B cell (primary cell): ENCODE measurements at regions not wholly inside any gene's neighbourhood (a gene's known extent, or its start where the extent isn't known, plus 50 kb on each side); places are given as distances from the start of the nearest gene placed in this dataset.

ENCODE experiments used
- ATAC-seq: fragments of 200-7000 bp; cut with Tn5 transposase; one replicate; pipeline ENCODE4 v1.10.0; 2021; ENCODE audit warnings: low read depth, mild to moderate bottlenecking, moderate number of reproducible peaks, moderate library complexity
- CTCF ChIA-PET: fragments of 350-600 bp; sonication (Branson Sonifier 250); formaldehyde crosslinking; loops from one replicate; lab custom pipeline; 2021; ENCODE audit warnings: antibody characterized with exemption, inconsistent platforms; lab: Charles Lee
- POLR2A ChIA-PET: fragments of 350-600 bp; sonication (Branson Sonifier 250); formaldehyde crosslinking; loops from one replicate; lab custom pipeline; 2021; ENCODE audit warnings: antibody characterized with exemption; lab: Charles Lee
- DNase-seq: peaks from one replicate; pipeline ENCODE4 v3.0.0; 2013
- H2AFZ ChIP-seq: 2 replicates; pipeline ENCODE4 v1.6.1; 2012; ENCODE audit warnings: mild to moderate bottlenecking, low read depth, low read length; ENCODE audit not compliant: insufficient read depth, poor library complexity, severe bottlenecking
- H3K27ac ChIP-seq, 2 donors: 1 replicate in 1 of 2; 2 replicates in 1 of 2; pipeline ENCODE4 v1.5.1; 2012 to 2013; ENCODE audit warnings: low read length in 2 of 2, mild to moderate bottlenecking in 2 of 2, moderate library complexity in 1 of 2
- H3K27me3 ChIP-seq, 4 experiments: fragments of 200-600 bp in 1 of 4; sonication (generic) in 1 of 4; replicated peaks in 1 of 4; 1 replicate in 2 of 4; 2 replicates in 2 of 4; pipeline versions ENCODE4 v1.6.1 to v1.7.0; 2013 to 2016; ENCODE audit warnings: low read length in 3 of 4, mild to moderate bottlenecking in 2 of 4, mixed read lengths in 1 of 4, moderate library complexity in 1 of 4; ENCODE audit not compliant: insufficient read depth in 4 of 4, control insufficient read depth in 3 of 4; ENCODE audit errors: control extremely low read depth in 1 of 4
- H3K36me3 ChIP-seq, 2 experiments: replicated peaks in 1 of 2; 1 replicate in 1 of 2; 2 replicates in 1 of 2; pipeline versions ENCODE4 v1.6.1 to v1.7.1; 2013; ENCODE audit warnings: low read length in 1 of 2; ENCODE audit not compliant: insufficient read depth in 2 of 2, control insufficient read depth in 1 of 2; ENCODE audit errors: control extremely low read depth in 1 of 2, extremely low read depth in 1 of 2
- H3K4me1 ChIP-seq, 2 donors: fragments of 200-600 bp in 1 of 2; sonication (generic) in 1 of 2; 1 replicate in 1 of 2; 2 replicates in 1 of 2; pipeline versions ENCODE4 v1.5.1 to v1.6.1; 2013 to 2017; ENCODE audit warnings: low read length in 2 of 2; ENCODE audit not compliant: control insufficient read depth in 2 of 2, insufficient read depth in 2 of 2
- H3K4me2 ChIP-seq: replicated peaks from 2 replicates; pipeline ENCODE3; 2012; ENCODE audit warnings: mild to moderate bottlenecking, low read depth, low read length; ENCODE audit not compliant: poor library complexity, severe bottlenecking
- H3K4me3 ChIP-seq, 5 experiments: fragments of 200-600 bp in 1 of 5; sonication (generic) in 1 of 5; 1 replicate in 3 of 5; 2 replicates in 2 of 5; pipeline versions ENCODE4 v1.5.1 to v1.7.0; 2011 to 2016; ENCODE audit warnings: low read length in 4 of 5, mild to moderate bottlenecking in 4 of 5, low read depth in 2 of 5, control low read depth in 1 of 5, moderate library complexity in 1 of 5; ENCODE audit not compliant: insufficient read depth in 1 of 5; ENCODE audit errors: control extremely low read depth in 1 of 5, extremely low read depth in 1 of 5
- H3K79me2 ChIP-seq: fragments of 200-600 bp; sonication (generic); one replicate; pipeline ENCODE4 v1.6.0; 2016; ENCODE audit warnings: low read length; ENCODE audit not compliant: control insufficient read depth, insufficient read depth
- H3K9ac ChIP-seq: fragments of 200-600 bp; sonication (generic); 2 replicates; pipeline ENCODE4 v1.6.1; 2017; ENCODE audit warnings: mild to moderate bottlenecking, low read length, moderate library complexity
- H3K9me3 ChIP-seq, 3 donors: one replicate each; pipeline versions ENCODE4 v1.6.1 to v1.7.1; 2013; ENCODE audit warnings: low read length in 2 of 3; ENCODE audit not compliant: control insufficient read depth in 2 of 3, insufficient read depth in 1 of 3; ENCODE audit errors: control extremely low read depth in 1 of 3
- H4K20me1 ChIP-seq: 2 replicates; pipeline ENCODE4 v1.6.0; 2012; ENCODE audit warnings: mild to moderate bottlenecking, low read length; ENCODE audit not compliant: insufficient read depth, control insufficient read depth, poor library complexity, severe bottlenecking
- H3K27ac Mint-ChIP-seq: one replicate; pipeline ENCODE4 v1.8.0; 2021; ENCODE audit warnings: mixed read lengths
- H3K27me3 Mint-ChIP-seq: one replicate; pipeline ENCODE4 v1.8.0; 2021; ENCODE audit warnings: mixed read lengths
- H3K4me1 Mint-ChIP-seq: one replicate; pipeline ENCODE4 v1.8.0; 2021; ENCODE audit warnings: mixed read lengths
- H3K4me3 Mint-ChIP-seq: one replicate; pipeline ENCODE4 v1.8.0; 2021; ENCODE audit warnings: mixed read lengths
- H3K9me3 Mint-ChIP-seq: one replicate; pipeline ENCODE4 v1.8.0; 2022; ENCODE audit warnings: mixed read lengths; ENCODE audit not compliant: insufficient read depth
- CTCF ChIP-seq: fragments of 200-600 bp; IDR thresholded peaks from one replicate; pipeline ENCODE4 v1.8.0; 2022; ENCODE audit warnings: antibody characterized with exemption, mild to moderate bottlenecking
- EZH2 ChIP-seq: IDR thresholded peaks from 2 replicates; pipeline ENCODE4 v1.6.1; 2012; ENCODE audit warnings: borderline replicate concordance, low read depth, mild to moderate bottlenecking, moderate library complexity, low read length; ENCODE audit not compliant: insufficient read depth, poor library complexity, severe bottlenecking
- WGBS: methylation state at CpG from one replicate; pipeline ENCODE4 v1.1.5; 2013; ENCODE audit warnings: missing lambda C conversion rate; ENCODE audit not compliant: insufficient coverage; 5-methylcytosine and 5-hydroxymethylcytosine counted together
- intact Hi-C: fragments of 100-400 bp; cut with micrococcal nuclease; formaldehyde crosslinking; loops from one replicate; pipeline ENCODE4 v1.10.0; 2022

- no peaks in the 10 kb centered on the region for H3K9me3 Mint-ChIP-seq
- TF ChIP-seq CTCF (no peak), EZH2 (no peak)
Measured at GRCh38 chr11:79512706-79513469, 72.1 kb upstream of the TENM4 start.

GRCh38 chr11:79510960-79511359, 70.1 kb upstream of the TENM4 start:
- no peak overlapping the region for H3K4me2 ChIP-seq
- H3K4me3 ChIP-seq: no peak overlapping the region
- H3K4me1 ChIP-seq: no peaks in the 10 kb centered on the region
- DNase-seq: no peak
- no peaks in the 10 kb centered on the region for H3K36me3 ChIP-seq
- no peak overlapping the region for H3K27ac ChIP-seq
- no peaks in the 10 kb centered on the region for H3K9me3 Mint-ChIP-seq
- peaks cover 37% of the 10 kb centered on the region for H3K27me3 Mint-ChIP-seq
- POLR2A ChIA-PET: no interaction called here
- H3K4me3 Mint-ChIP-seq: no peak overlapping the region
- H3K4me1 Mint-ChIP-seq: no peaks in the 10 kb centered on the region
- intact Hi-C loops: no loop called here
- no peaks in the 10 kb centered on the region for H4K20me1 ChIP-seq
- TF ChIP-seq EZH2 (no peak), CTCF (no peak)
- H3K79me2 ChIP-seq: no peaks in the 10 kb centered on the region
- no peak overlapping the region for H2AFZ ChIP-seq
- no peak for ATAC-seq
- no peaks in the 10 kb centered on the region for H3K9me3 ChIP-seq
- CTCF ChIA-PET: no interaction called here
- H3K27ac Mint-ChIP-seq: no peak overlapping the region
- no peak overlapping the region for H3K9ac ChIP-seq
- WGBS: 65% methylated on average over 8 of the region's 9 CpGs
- peaks cover 0 to 6% (median 3%) of the 10 kb centered on the region in 4 experiments for H3K27me3 ChIP-seq

More at GRCh38 chr11:79512706-79513469, 72.1 kb upstream of the TENM4 start:
- Histone ChIP-seq H3K27me3 (peaks cover 0 to 3% (median under 1%) of the 10 kb centered on the region in 4 experiments), H2AFZ (no peak overlapping the region), H4K20me1 (no peaks in the 10 kb centered on the region), H3K9me3 (no peaks in the 10 kb centered on the region), H3K4me1 (no peaks in the 10 kb centered on the region), H3K79me2 (no peaks in the 10 kb centered on the region), H3K4me3 (no peak overlapping the region), H3K4me2 (no peak overlapping the region), H3K36me3 (no peaks in the 10 kb centered on the region), H3K9ac (no peak overlapping the region), H3K27ac (no peak overlapping the region)
- no peak for ATAC-seq
- POLR2A ChIA-PET: no interaction called here
- H3K4me1 Mint-ChIP-seq: no peaks in the 10 kb centered on the region
- intact Hi-C loops: no loop called here
- no peak for DNase-seq
- peaks cover 38% of the 10 kb centered on the region for H3K27me3 Mint-ChIP-seq
- H3K27ac Mint-ChIP-seq: no peak overlapping the region
- 64% methylated on average over 2 of the region's 4 CpGs for WGBS
- no peak overlapping the region for H3K4me3 Mint-ChIP-seq
- CTCF ChIA-PET: no interaction called here
